CD1c-positive myeloid dendritic cell (primary cell): ENCODE measurements at regions not wholly inside any gene's neighbourhood (a gene's known extent, or its start where the extent isn't known, plus 50 kb on each side); places are given as distances from the start of the nearest gene placed in this dataset.

ENCODE experiments used
- DNase-seq: peaks from one replicate; pipeline ENCODE4 v3.0.0-alpha.2; 2016; ENCODE audit errors: extremely low spot score

GRCh38 chr15:47326410-47327333 is 390.6 kb upstream of the SEMA6D start:
- no peak for DNase-seq

- DNase-seq = no peak
Measured at GRCh38 chr15:47331829-47332393, 385.4 kb upstream of the SEMA6D start.

GRCh38 chr15:47332481-47332880 is 384.8 kb upstream of the SEMA6D start:
- no peak for DNase-seq

- no peak for DNase-seq
Measured at GRCh38 chr15:47333734-47334133, 383.6 kb upstream of the SEMA6D start.

GRCh38 chr15:47334805-47335535 is 382.3 kb upstream of the SEMA6D start:
- DNase-seq = no peak

GRCh38 chr15:47337106-47337505 is 380.2 kb upstream of the SEMA6D start:
- no peak for DNase-seq

- no peak for DNase-seq
Measured at GRCh38 chr15:47337836-47338235, 379.5 kb upstream of the SEMA6D start.

- DNase-seq = no peak
Measured at GRCh38 chr15:47338771-47339170, 378.5 kb upstream of the SEMA6D start.

- no peak for DNase-seq
Measured at GRCh38 chr15:47339800-47340570, 377.3 kb upstream of the SEMA6D start.

GRCh38 chr15:47340571-47340920 is 376.8 kb upstream of the SEMA6D start:
- DNase-seq = no peak

GRCh38 chr15:47349179-47349578 is 368.1 kb upstream of the SEMA6D start:
- no peak for DNase-seq

GRCh38 chr15:47351501-47351900 is 365.8 kb upstream of the SEMA6D start:
- DNase-seq = no peak

GRCh38 chr15:47352217-47352616 is 365.1 kb upstream of the SEMA6D start:
- no peak for DNase-seq

GRCh38 chr15:47355759-47356158 is 361.5 kb upstream of the SEMA6D start:
- no peak for DNase-seq

GRCh38 chr15:47356297-47356696 is 361.0 kb upstream of the SEMA6D start:
- no peak for DNase-seq

GRCh38 chr15:47358876-47359275 is 358.4 kb upstream of the SEMA6D start:
- no peak for DNase-seq

- no peak for DNase-seq
Measured at GRCh38 chr15:47360305-47360704, 357.0 kb upstream of the SEMA6D start.

- no peak for DNase-seq
Measured at GRCh38 chr15:47362118-47362905, 355.0 kb upstream of the SEMA6D start.

- DNase-seq = no peak
Measured at GRCh38 chr15:47363653-47364052, 353.7 kb upstream of the SEMA6D start.

- DNase-seq = no peak
Measured at GRCh38 chr15:47364230-47365141, 352.8 kb upstream of the SEMA6D start.
